C4-2B (cell line): ENCODE measurements at regions not wholly inside any gene's neighbourhood (a gene's known extent, or its start where the extent isn't known, plus 50 kb on each side); places are given as distances from the start of the nearest gene placed in this dataset.

ENCODE experiments used
- H3K27ac ChIP-seq: fragments of 450-650 bp; 2 replicates; pipeline ENCODE4 v1.5.1; 2017
- ZFX ChIP-seq: fragments of 450-650 bp; IDR thresholded peaks from 2 replicates; pipeline ENCODE4 v1.6.1; 2017
- TF ChIP-seq, protein P1 (sequence below): fragments of 450-650 bp; conservative IDR thresholded peaks from 2 replicates; pipeline ENCODE4 v1.5.1; 2017; ENCODE audit warnings: mild to moderate bottlenecking

DNA sequence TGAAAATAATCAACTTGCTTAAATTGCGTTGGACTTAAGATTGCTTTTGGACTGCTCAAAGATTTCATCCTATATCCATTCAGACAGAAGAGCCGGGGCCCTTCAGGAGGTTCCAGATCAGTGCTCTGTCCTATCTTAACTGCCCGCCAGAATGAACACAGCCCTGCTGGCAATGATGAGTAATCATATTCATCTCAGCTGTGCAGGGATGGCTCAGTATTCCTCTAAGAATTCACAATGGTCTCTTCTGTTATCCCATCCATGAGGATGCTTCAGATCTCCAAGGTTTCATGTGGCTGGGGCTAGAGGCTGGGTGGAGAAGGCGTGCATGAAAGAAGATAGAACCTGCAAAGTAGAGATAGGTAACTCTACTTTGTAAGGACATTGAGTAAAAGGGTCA, 80.0 kb upstream of the NPVF start:
- TF ChIP-seq, protein P1, sequence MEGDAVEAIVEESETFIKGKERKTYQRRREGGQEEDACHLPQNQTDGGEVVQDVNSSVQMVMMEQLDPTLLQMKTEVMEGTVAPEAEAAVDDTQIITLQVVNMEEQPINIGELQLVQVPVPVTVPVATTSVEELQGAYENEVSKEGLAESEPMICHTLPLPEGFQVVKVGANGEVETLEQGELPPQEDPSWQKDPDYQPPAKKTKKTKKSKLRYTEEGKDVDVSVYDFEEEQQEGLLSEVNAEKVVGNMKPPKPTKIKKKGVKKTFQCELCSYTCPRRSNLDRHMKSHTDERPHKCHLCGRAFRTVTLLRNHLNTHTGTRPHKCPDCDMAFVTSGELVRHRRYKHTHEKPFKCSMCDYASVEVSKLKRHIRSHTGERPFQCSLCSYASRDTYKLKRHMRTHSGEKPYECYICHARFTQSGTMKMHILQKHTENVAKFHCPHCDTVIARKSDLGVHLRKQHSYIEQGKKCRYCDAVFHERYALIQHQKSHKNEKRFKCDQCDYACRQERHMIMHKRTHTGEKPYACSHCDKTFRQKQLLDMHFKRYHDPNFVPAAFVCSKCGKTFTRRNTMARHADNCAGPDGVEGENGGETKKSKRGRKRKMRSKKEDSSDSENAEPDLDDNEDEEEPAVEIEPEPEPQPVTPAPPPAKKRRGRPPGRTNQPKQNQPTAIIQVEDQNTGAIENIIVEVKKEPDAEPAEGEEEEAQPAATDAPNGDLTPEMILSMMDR = no peak
- no peak for TF ChIP-seq ZFX

GRCh38 chr7:25308906-25309705, 80.8 kb upstream of the NPVF start:
- H3K27ac ChIP-seq = no peak overlapping the region
- no peak for TF ChIP-seq ZFX
- TF ChIP-seq, protein P1 = no peak

More for the DNA sequence above, 80.0 kb upstream of the NPVF start:
- no peak overlapping the region for H3K27ac ChIP-seq

- no peak overlapping the region for H3K27ac ChIP-seq
- TF ChIP-seq, protein P1 = no peak
- no peak for TF ChIP-seq ZFX
Observed at GRCh38 chr7:25310896-25311295, 82.6 kb upstream of the NPVF start.

DNA sequence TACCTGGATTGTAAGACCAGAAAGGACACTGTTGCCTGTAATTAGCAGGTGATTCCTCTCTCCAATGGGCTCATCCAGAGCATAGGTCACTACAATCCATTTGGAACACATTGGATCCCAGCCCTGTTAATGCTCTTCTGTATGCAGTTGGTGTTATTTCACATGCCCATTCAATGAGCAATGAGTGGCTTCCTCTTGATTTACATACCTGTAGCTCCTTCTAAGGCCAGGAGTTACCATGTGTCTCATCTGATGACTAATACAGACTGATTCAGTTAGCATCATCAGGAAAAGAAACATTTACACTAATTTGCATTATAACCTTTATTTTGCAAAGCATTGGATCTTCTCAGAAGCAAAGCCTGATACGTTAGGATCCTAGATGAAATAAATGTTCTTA, 83.1 kb upstream of the NPVF start:
- no peak overlapping the region for H3K27ac ChIP-seq
- no peak for TF ChIP-seq ZFX
- TF ChIP-seq, protein P1 = no peak

DNA sequence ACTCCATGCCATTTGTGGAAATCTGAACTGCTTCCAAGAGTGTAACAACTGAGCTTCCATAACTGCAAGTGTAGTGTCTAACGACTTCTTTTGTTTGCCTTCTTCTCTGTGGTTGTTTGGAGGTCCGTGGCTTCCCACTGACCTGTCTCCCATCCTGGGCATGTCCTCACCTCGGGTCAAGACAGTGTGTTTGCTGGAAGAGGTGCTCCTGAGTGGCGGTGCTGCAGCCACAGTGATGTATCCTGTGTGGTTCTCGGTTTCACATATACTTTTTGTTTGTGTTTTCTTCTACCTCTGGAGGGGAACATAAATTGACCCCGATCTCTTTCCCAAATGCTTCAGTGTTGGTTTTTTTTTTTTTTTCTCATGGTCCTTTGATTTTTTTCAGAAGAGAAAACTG, 84.7 kb upstream of the NPVF start:
- H3K27ac ChIP-seq = no peak overlapping the region
- TF ChIP-seq, protein P1 = no peak
- TF ChIP-seq ZFX = no peak

- TF ChIP-seq, protein P1 = no peak
- no peak for TF ChIP-seq ZFX
- H3K27ac ChIP-seq = peak overlapping the region; percentile 15; the same call in 1 of the 2 replicates
Observed at GRCh38 chr7:25313526-25313925, 85.2 kb upstream of the NPVF start.

GRCh38 chr7:25314094-25314730, 85.9 kb upstream of the NPVF start:
- H3K27ac ChIP-seq = peak overlapping the region; percentile 15
- TF ChIP-seq, protein P1 = no peak
- no peak for TF ChIP-seq ZFX
